ENCODE measurements at regions not wholly inside any gene's neighbourhood (a gene's known extent, or its start where the extent isn't known, plus 50 kb on each side); places are given as distances from the start of the nearest gene placed in this dataset.

- no peak for DNase-seq (ENCODE audit: low spot score)
- TF ChIP-seq, protein P1, sequence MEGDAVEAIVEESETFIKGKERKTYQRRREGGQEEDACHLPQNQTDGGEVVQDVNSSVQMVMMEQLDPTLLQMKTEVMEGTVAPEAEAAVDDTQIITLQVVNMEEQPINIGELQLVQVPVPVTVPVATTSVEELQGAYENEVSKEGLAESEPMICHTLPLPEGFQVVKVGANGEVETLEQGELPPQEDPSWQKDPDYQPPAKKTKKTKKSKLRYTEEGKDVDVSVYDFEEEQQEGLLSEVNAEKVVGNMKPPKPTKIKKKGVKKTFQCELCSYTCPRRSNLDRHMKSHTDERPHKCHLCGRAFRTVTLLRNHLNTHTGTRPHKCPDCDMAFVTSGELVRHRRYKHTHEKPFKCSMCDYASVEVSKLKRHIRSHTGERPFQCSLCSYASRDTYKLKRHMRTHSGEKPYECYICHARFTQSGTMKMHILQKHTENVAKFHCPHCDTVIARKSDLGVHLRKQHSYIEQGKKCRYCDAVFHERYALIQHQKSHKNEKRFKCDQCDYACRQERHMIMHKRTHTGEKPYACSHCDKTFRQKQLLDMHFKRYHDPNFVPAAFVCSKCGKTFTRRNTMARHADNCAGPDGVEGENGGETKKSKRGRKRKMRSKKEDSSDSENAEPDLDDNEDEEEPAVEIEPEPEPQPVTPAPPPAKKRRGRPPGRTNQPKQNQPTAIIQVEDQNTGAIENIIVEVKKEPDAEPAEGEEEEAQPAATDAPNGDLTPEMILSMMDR (IDR thresholded peaks at IDR 0.05; ENCODE audit: extremely low read depth, missing control alignments), result no peak
These were observed 177.3 kb upstream of the LYPLAL1 start for GRCh38 chr1:218996362-218996761.

DNA sequence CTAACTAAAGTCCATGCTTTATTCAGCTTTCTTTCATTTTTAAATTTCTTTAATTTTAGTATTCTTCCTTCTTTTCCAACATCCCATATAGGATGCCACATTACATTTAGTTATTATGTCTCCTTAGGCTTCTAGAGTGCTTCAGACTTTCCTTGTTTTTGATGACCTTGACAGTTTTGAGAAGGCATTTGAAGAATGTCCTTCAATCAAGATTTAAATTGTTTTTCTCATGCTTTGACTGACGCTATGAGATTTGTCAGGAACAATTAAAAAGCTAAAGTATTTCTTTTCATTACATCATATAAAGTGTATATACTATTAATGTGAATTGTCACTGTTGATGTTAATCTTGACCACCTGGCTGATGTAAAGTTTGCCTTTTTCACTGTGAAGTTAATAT lies 173.7 kb upstream of the LYPLAL1 start:
- no peak for DNase-seq (ENCODE audit: low spot score)

GRCh38 chr1:219000631-219001030 lies 173.0 kb upstream of the LYPLAL1 start:
- TF ChIP-seq, protein P1 (IDR thresholded peaks at IDR 0.05; ENCODE audit: extremely low read depth, missing control alignments), result no peak
- DNase-seq (ENCODE audit: low spot score), result no peak

More for the DNA sequence above, 173.7 kb upstream of the LYPLAL1 start:
- TF ChIP-seq, protein P1 (IDR thresholded peaks at IDR 0.05; ENCODE audit: extremely low read depth, missing control alignments), result no peak

DNA sequence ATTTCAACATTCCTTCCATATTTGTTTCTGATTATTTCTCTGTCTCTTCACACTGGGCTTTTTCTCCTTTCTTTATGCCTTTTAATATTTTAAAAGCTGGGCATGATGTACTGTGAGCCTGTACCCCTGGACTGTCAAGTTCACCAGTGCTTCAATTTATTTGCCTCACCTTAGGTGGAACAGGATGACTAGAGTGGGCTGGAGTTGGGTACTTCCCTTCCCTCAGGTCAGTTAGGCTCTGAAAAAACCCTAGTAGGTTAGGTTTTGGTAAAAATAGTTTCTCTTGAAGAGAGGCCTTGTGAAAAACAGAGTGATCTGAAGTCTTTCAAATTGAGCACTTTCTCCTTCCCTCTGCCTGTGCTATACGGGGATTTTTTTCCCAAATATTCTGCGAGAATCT lies 163.0 kb upstream of the LYPLAL1 start:
- DNase-seq (ENCODE audit: low spot score), result no peak
- TF ChIP-seq, protein P1 (IDR thresholded peaks at IDR 0.05; ENCODE audit: extremely low read depth, missing control alignments), result no peak

DNA sequence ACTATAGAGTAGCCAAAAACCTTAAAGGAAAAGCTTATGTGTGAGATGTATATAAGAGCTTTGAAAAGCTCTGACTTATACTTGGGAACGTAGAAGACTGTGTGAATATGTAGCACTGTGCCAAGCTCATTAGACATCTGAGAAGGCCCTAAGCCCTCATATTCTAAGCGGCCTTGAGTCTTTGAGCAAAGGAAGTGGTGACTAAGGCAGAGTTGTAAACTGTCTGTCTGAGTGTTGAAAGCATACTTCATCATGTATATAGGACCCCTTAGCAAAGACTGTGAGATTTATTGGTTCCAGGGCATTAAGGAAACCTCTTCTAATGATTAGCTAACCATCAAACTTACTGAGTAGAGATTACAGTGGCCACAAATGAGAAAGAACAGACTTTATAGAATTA lies 153.3 kb upstream of the LYPLAL1 start:
- TF ChIP-seq, protein P1 (IDR thresholded peaks at IDR 0.05; ENCODE audit: extremely low read depth, missing control alignments), result no peak

GRCh38 chr1:219020846-219021245 lies 152.8 kb upstream of the LYPLAL1 start:
- TF ChIP-seq, protein P1 (IDR thresholded peaks at IDR 0.05; ENCODE audit: extremely low read depth, missing control alignments), result no peak
- DNase-seq (ENCODE audit: low spot score), result no peak

More for the DNA sequence above, 153.3 kb upstream of the LYPLAL1 start:
- no peak for DNase-seq (ENCODE audit: low spot score)

GRCh38 chr1:219027146-219027673 lies 146.5 kb upstream of the LYPLAL1 start:
- no peak for DNase-seq (ENCODE audit: low spot score)
- TF ChIP-seq, protein P1 (IDR thresholded peaks at IDR 0.05; ENCODE audit: extremely low read depth, missing control alignments), result no peak

All from GM20000 (cell line).